Fibroblast of lung (primary cell): ENCODE measurements at regions not wholly inside any gene's neighbourhood (a gene's known extent, or its start where the extent isn't known, plus 50 kb on each side); places are given as distances from the start of the nearest gene placed in this dataset.

Experiments
- DNase-seq, 2 donors: peaks; one replicate each; pipeline versions ENCODE4 v3.0.0 to v3.0.0-alpha.2; 2010; ENCODE audit warnings: low read depth in 2 of 2
- H2AFZ ChIP-seq: 2 replicates; pipeline ENCODE4 v1.5.1; 2012; ENCODE audit warnings: low read length, control low read depth, inconsistent platforms
- H3K27ac ChIP-seq: 2 replicates; pipeline ENCODE4 v1.5.1; 2011; ENCODE audit warnings: low read length, control low read depth; ENCODE audit not compliant: insufficient read depth
- H3K27me3 ChIP-seq: 2 replicates; pipeline ENCODE4 v1.5.1; 2011; ENCODE audit warnings: mild to moderate bottlenecking, low read length; ENCODE audit not compliant: control insufficient read depth, insufficient read depth
- H3K36me3 ChIP-seq: 2 replicates; pipeline ENCODE4 v1.5.1; 2011; ENCODE audit warnings: low read length; ENCODE audit not compliant: control insufficient read depth, insufficient read depth
- H3K4me1 ChIP-seq: 2 replicates; pipeline ENCODE4 v1.5.1; 2011; ENCODE audit warnings: low read length; ENCODE audit not compliant: control insufficient read depth, insufficient read depth; ENCODE audit errors: extremely low read depth
- H3K4me2 ChIP-seq: 2 replicates; pipeline ENCODE4 v1.5.1; 2011; ENCODE audit warnings: low read length, control low read depth; ENCODE audit not compliant: insufficient read depth; ENCODE audit errors: extremely low read depth
- H3K4me3 ChIP-seq, 4 experiments: fragments of 200-600 bp in 1 of 4; sonication (generic) in 1 of 4; replicated peaks in 1 of 4; 2 replicates each; pipeline ENCODE4 v1.5.1; 2011 to 2016; ENCODE audit warnings: low read length in 4 of 4, low read depth in 3 of 4, mild to moderate bottlenecking in 3 of 4, control low read depth in 2 of 4, inconsistent platforms in 1 of 4, mixed read lengths in 1 of 4; ENCODE audit not compliant: insufficient read depth in 1 of 4; ENCODE audit errors: control extremely low read depth in 1 of 4
- H3K79me2 ChIP-seq: 2 replicates; pipeline ENCODE4 v1.5.1; 2012; ENCODE audit warnings: mild to moderate bottlenecking, low read length, inconsistent platforms; ENCODE audit not compliant: control insufficient read depth, insufficient read depth
- H3K9ac ChIP-seq: 2 replicates; pipeline ENCODE4 v1.5.1; 2011; ENCODE audit warnings: mild to moderate bottlenecking, low read length, control low read depth; ENCODE audit not compliant: insufficient read depth
- H3K9me3 ChIP-seq: 2 replicates; pipeline ENCODE4 v1.5.1; 2012; ENCODE audit warnings: low read depth, low read length; ENCODE audit not compliant: control insufficient read depth, insufficient read depth
- H4K20me1 ChIP-seq: 2 replicates; pipeline ENCODE4 v1.5.1; 2011; ENCODE audit warnings: low read length; ENCODE audit not compliant: control insufficient read depth, insufficient read depth; ENCODE audit errors: extremely low read depth
- EZH2 ChIP-seq: IDR thresholded peaks from 2 replicates; pipeline ENCODE4 v1.5.1; 2012; ENCODE audit warnings: low read length, control low read depth, mild to moderate bottlenecking; ENCODE audit errors: missing control alignments
- TF ChIP-seq, protein P1 (sequence below), 2 donors: IDR thresholded peaks in 1 of 2; conservative IDR thresholded peaks in 1 of 2; 1 replicate in 1 of 2; 2 replicates in 1 of 2; pipeline ENCODE4 v1.5.1; 2011 to 2012; ENCODE audit warnings: low read length in 2 of 2, control low read depth in 1 of 2, inconsistent platforms in 1 of 2, low read depth in 1 of 2, mild to moderate bottlenecking in 1 of 2

DNA sequence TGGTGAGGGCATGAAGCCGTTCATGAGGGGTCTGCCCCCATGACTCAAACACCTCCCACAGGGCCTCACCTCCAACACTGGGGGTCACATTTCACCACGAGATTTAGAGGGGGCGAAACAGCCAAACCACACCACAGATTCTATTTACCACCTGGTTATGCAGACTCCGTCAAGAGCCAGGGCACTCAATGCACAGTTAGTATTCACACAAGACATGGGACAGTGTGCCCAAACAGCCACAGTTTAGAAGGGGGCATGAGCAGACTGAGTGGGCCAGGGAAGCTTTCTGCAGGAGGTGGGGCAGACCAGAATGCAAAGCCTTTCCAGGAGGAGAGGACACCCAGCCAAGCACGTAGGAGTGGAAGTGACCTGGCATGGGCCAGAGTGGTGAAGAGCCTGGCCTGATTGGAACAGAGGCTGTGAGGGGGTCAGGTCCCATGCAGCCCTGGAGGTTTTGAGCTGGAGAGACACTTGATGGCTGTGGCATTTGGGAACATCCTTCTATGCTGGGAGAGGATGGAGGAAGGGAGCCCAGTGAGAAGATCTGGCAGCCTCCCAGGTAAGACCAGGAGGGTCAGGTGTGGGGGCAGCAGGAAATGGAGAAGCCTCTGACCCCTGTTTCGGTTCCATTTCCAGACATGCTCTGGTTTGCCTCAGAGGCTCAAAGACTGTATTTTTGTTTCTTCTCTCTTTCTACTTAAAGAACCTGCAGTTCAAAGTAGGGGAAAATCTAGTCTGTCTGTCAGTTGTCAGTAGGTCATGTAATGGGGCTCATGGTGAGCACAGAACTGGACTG lies 199.1 kb upstream of the NCAM1 start:
- no peak overlapping the region for H3K4me2 ChIP-seq
- H4K20me1 ChIP-seq = no peaks in the 10 kb centered on the region
- no peaks in the 10 kb centered on the region for H3K4me1 ChIP-seq
- H2AFZ ChIP-seq = no peak overlapping the region
- no peak overlapping the region for H3K4me3 ChIP-seq
- TF ChIP-seq, protein P1, sequence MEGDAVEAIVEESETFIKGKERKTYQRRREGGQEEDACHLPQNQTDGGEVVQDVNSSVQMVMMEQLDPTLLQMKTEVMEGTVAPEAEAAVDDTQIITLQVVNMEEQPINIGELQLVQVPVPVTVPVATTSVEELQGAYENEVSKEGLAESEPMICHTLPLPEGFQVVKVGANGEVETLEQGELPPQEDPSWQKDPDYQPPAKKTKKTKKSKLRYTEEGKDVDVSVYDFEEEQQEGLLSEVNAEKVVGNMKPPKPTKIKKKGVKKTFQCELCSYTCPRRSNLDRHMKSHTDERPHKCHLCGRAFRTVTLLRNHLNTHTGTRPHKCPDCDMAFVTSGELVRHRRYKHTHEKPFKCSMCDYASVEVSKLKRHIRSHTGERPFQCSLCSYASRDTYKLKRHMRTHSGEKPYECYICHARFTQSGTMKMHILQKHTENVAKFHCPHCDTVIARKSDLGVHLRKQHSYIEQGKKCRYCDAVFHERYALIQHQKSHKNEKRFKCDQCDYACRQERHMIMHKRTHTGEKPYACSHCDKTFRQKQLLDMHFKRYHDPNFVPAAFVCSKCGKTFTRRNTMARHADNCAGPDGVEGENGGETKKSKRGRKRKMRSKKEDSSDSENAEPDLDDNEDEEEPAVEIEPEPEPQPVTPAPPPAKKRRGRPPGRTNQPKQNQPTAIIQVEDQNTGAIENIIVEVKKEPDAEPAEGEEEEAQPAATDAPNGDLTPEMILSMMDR (conservative IDR thresholded peaks at IDR 0.05 in 1 of 2, IDR thresholded peaks at IDR 0.05 in 1 of 2; ENCODE audit: low read depth in 1 of 2, low read length in 2 of 2) = no peak
- no peak for TF ChIP-seq EZH2
- H3K36me3 ChIP-seq = no peaks in the 10 kb centered on the region
- H3K27me3 ChIP-seq = no peaks in the 10 kb centered on the region
- H3K9ac ChIP-seq = no peak overlapping the region
- no peak overlapping the region for H3K27ac ChIP-seq
- no peaks in the 10 kb centered on the region for H3K9me3 ChIP-seq
- H3K79me2 ChIP-seq = no peaks in the 10 kb centered on the region
- no peak for DNase-seq

- H3K36me3 ChIP-seq = no peaks in the 10 kb centered on the region
- TF ChIP-seq EZH2 = no peak
- TF ChIP-seq, protein P1 (conservative IDR thresholded peaks at IDR 0.05 in 1 of 2, IDR thresholded peaks at IDR 0.05 in 1 of 2; ENCODE audit: low read depth in 1 of 2, low read length in 2 of 2) = no peak
- H3K79me2 ChIP-seq = no peaks in the 10 kb centered on the region
- no peak overlapping the region for H3K4me3 ChIP-seq
- H2AFZ ChIP-seq = no peak overlapping the region
- H3K4me1 ChIP-seq = no peaks in the 10 kb centered on the region
- H3K27ac ChIP-seq = no peak overlapping the region
- H3K9ac ChIP-seq = no peak overlapping the region
- H3K9me3 ChIP-seq = no peaks in the 10 kb centered on the region
- no peaks in the 10 kb centered on the region for H4K20me1 ChIP-seq
- no peak overlapping the region for H3K4me2 ChIP-seq
- no peak for DNase-seq
- H3K27me3 ChIP-seq = no peaks in the 10 kb centered on the region
Observed at GRCh38 chr11:112762707-112763090, 198.5 kb upstream of the NCAM1 start.

- Histone ChIP-seq H3K36me3 (no peaks in the 10 kb centered on the region), H3K9me3 (no peaks in the 10 kb centered on the region), H3K27ac (no peak overlapping the region), H3K4me2 (no peak overlapping the region), H3K79me2 (no peaks in the 10 kb centered on the region), H4K20me1 (no peaks in the 10 kb centered on the region), H3K27me3 (no peaks in the 10 kb centered on the region), H3K4me1 (no peaks in the 10 kb centered on the region), H3K4me3 (no peak overlapping the region), H3K9ac (no peak overlapping the region), H2AFZ (no peak overlapping the region)
- no peak for DNase-seq
- TF ChIP-seq, protein P1 (conservative IDR thresholded peaks at IDR 0.05 in 1 of 2, IDR thresholded peaks at IDR 0.05 in 1 of 2; ENCODE audit: low read depth in 1 of 2, low read length in 2 of 2) = no peak
- TF ChIP-seq EZH2 = no peak
Observed at GRCh38 chr11:112765337-112765736, 195.9 kb upstream of the NCAM1 start.
